IMR-90 (cell line): ENCODE measurements at regions not wholly inside any gene's neighbourhood (a gene's known extent, or its start where the extent isn't known, plus 50 kb on each side); places are given as distances from the start of the nearest gene placed in this dataset.

Experiments used
- ATAC-seq: fragments of 200-7000 bp; cut with Tn5 transposase; 2 replicates; pipeline ENCODE4 v1.9.1; 2020; ENCODE audit warnings: low read depth, mild to moderate bottlenecking, moderate library complexity
- BruUV-seq: library from RNA; stranded (reverse); fragments of 400-500 nt; replicated peaks from 2 replicates; lab custom pipeline; 2021; lab: Mats Ljungman, UMichigan
- CTCF ChIA-PET: fragments of 300-600 bp; formaldehyde crosslinking; extraction: SDS; loops from one replicate; lab custom pipeline; 2021; ENCODE audit warnings: antibody characterized with exemption; lab: Yijun Ruan, JAX
- POLR2A ChIA-PET: fragments of 300-600 bp; sonication (Branson Sonifier 250); formaldehyde crosslinking; loops from one replicate; lab custom pipeline; 2022; ENCODE audit warnings: antibody characterized with exemption; ENCODE audit not compliant: unreplicated experiment; lab: Charles Lee
- DNase-seq: peaks from one replicate; pipeline ENCODE4 v3.0.0; 2013
- H2AFZ ChIP-seq: replicated peaks from 2 replicates; pipeline ENCODE3; 2013; ENCODE audit warnings: low read length, mild to moderate bottlenecking; ENCODE audit not compliant: poor library complexity
- H2AK5ac ChIP-seq: 2 replicates; pipeline ENCODE4 v1.6.1; 2013; ENCODE audit warnings: low read depth, low read length, inconsistent platforms
- H2AK9ac ChIP-seq: replicated peaks from 2 replicates; pipeline ENCODE3; 2013; ENCODE audit warnings: mild to moderate bottlenecking, low read depth, low read length, moderate library complexity; ENCODE audit not compliant: poor library complexity
- H2BK120ac ChIP-seq: 2 replicates; pipeline ENCODE4 v1.6.1; 2013; ENCODE audit warnings: low read depth, low read length, inconsistent platforms
- H2BK15ac ChIP-seq: 3 replicates; pipeline ENCODE4 v1.6.1; 2013; ENCODE audit warnings: low read depth, low read length, inconsistent platforms
- H2BK20ac ChIP-seq: 2 replicates; pipeline ENCODE4 v1.6.1; 2013; ENCODE audit warnings: low read depth, mild to moderate bottlenecking, inconsistent platforms, low read length, moderate library complexity
- H2BK5ac ChIP-seq: 2 replicates; pipeline ENCODE4 v1.6.1; 2013; ENCODE audit warnings: mild to moderate bottlenecking, low read depth, low read length, inconsistent platforms; ENCODE audit not compliant: poor library complexity, severe bottlenecking
- H3K14ac ChIP-seq: replicated peaks from 2 replicates; pipeline ENCODE4 v1.6.1; 2013; ENCODE audit warnings: low read depth, low read length, inconsistent platforms
- H3K18ac ChIP-seq: 2 replicates; pipeline ENCODE4 v1.6.1; 2013; ENCODE audit warnings: low read depth, low read length, control low read depth
- H3K23ac ChIP-seq: 2 replicates; pipeline ENCODE4 v1.6.1; 2013; ENCODE audit warnings: low read depth, low read length, inconsistent platforms
- H3K27ac ChIP-seq: 2 replicates; pipeline ENCODE4 v1.5.1; 2013; ENCODE audit warnings: mild to moderate bottlenecking, control low read depth, low read length; ENCODE audit not compliant: insufficient read depth
- H3K27me3 ChIP-seq: 2 replicates; pipeline ENCODE4 v1.6.1; 2013; ENCODE audit warnings: low read length; ENCODE audit not compliant: control insufficient read depth, insufficient read depth
- H3K36me3 ChIP-seq: 2 replicates; pipeline ENCODE4 v1.6.1; 2013; ENCODE audit warnings: low read length, mixed read lengths; ENCODE audit not compliant: control insufficient read depth, insufficient read depth
- H3K4ac ChIP-seq: 2 replicates; pipeline ENCODE4 v1.6.1; 2013; ENCODE audit warnings: low read depth, low read length, inconsistent platforms
- H3K4me1 ChIP-seq: 2 replicates; pipeline ENCODE4 v1.6.1; 2013; ENCODE audit warnings: low read length, mixed read lengths; ENCODE audit not compliant: control insufficient read depth, insufficient read depth
- H3K4me2 ChIP-seq: 2 replicates; pipeline ENCODE4 v1.6.1; 2013; ENCODE audit warnings: low read depth, mild to moderate bottlenecking, control low read depth, low read length, moderate library complexity
- H3K4me3 ChIP-seq: 2 replicates; pipeline ENCODE4 v1.5.1; 2013; ENCODE audit warnings: low read depth, mild to moderate bottlenecking, control low read depth, low read length, moderate library complexity; ENCODE audit not compliant: insufficient read depth
- H3K56ac ChIP-seq: 2 replicates; pipeline ENCODE4 v1.6.1; 2013; ENCODE audit warnings: low read length, inconsistent platforms; ENCODE audit not compliant: insufficient read depth; ENCODE audit errors: extremely low read depth
- H3K79me1 ChIP-seq, 2 experiments: 2 replicates each; pipeline ENCODE4 v1.6.1; 2013; ENCODE audit warnings: low read length in 2 of 2, inconsistent platforms in 1 of 2, low read depth in 1 of 2
- H3K9ac ChIP-seq: 2 replicates; pipeline ENCODE4 v1.6.1; 2013; ENCODE audit warnings: low read depth, low read length, control low read depth
- H3K9me1 ChIP-seq: 2 replicates; pipeline ENCODE4 v1.6.1; 2013; ENCODE audit warnings: low read length, inconsistent platforms; ENCODE audit not compliant: insufficient read depth
- H3K9me3 ChIP-seq: 2 replicates; pipeline ENCODE4 v1.6.1; 2013; ENCODE audit warnings: low read length; ENCODE audit not compliant: control insufficient read depth, insufficient read depth
- H4K20me1 ChIP-seq: 2 replicates; pipeline ENCODE4 v1.6.1; 2013; ENCODE audit warnings: low read length, inconsistent platforms; ENCODE audit not compliant: insufficient read depth
- H4K5ac ChIP-seq: 2 replicates; pipeline ENCODE4 v1.6.1; 2013; ENCODE audit warnings: mild to moderate bottlenecking, low read depth, low read length, control low read depth
- H4K8ac ChIP-seq, 2 experiments: 2 replicates each; pipeline ENCODE4 v1.6.1; 2013; ENCODE audit warnings: low read depth in 2 of 2, low read length in 2 of 2, control low read depth in 1 of 2, inconsistent platforms in 1 of 2
- H4K91ac ChIP-seq: 2 replicates; pipeline ENCODE4 v1.6.1; 2013; ENCODE audit warnings: low read depth, low read length, inconsistent platforms; ENCODE audit not compliant: insufficient read depth
- BHLHE40 ChIP-seq: fragments of 150-350 bp; IDR thresholded peaks from 2 replicates; pipeline ENCODE4 v1.6.1; 2016; ENCODE audit warnings: mild to moderate bottlenecking, low read depth, low read length
- CEBPB ChIP-seq: IDR thresholded peaks from 2 replicates; pipeline ENCODE4 v1.6.1; 2012; ENCODE audit warnings: low read depth, low read length, improper control_type of control experiment
- MXI1 ChIP-seq: IDR thresholded peaks from 2 replicates; pipeline ENCODE4 v1.6.1; 2012; ENCODE audit warnings: low read depth, mild to moderate bottlenecking, low read length, moderate library complexity, borderline replicate concordance
- WGBS, 2 experiments: methylation state at CpG; one replicate each; pipeline versions ENCODE4 v1.1.5 to v1.1.7; 2013; ENCODE audit warnings: missing lambda C conversion rate in 2 of 2; ENCODE audit not compliant: insufficient read length in 1 of 2; ENCODE audit errors: extremely low coverage in 2 of 2; 5-methylcytosine and 5-hydroxymethylcytosine counted together
- dilution Hi-C: fragments of 300-500 bp; cut with HindIII; formaldehyde crosslinking; loops from one replicate; pipeline ENCODE4 v1.14.3; 2018; ENCODE audit warnings: low sequenced_read_pairs; ENCODE audit not compliant: unreplicated experiment
- in situ Hi-C: fragments of 300-500 bp; cut with MboI; formaldehyde crosslinking; loops from 3 replicates; pipeline ENCODE4 v1.14.3; 2019; ENCODE audit warnings: low sequenced_read_pairs, inconsistent platforms, mixed read lengths
- intact Hi-C: fragments of 100-400 bp; cut with micrococcal nuclease; formaldehyde crosslinking; loops from 2 replicates; pipeline ENCODE4 v1.10.0; 2022

GRCh38 chr1:245074232-245074747 lies 80.5 kb upstream of the KIF26B start:
- Histone ChIP-seq H3K4ac (no peak overlapping the region), H2BK15ac (no peak overlapping the region), H3K4me3 (no peak overlapping the region), H2AK9ac (no peak overlapping the region), H3K14ac (no peak overlapping the region), H3K27me3 (no peaks in the 10 kb centered on the region), H4K5ac (no peak overlapping the region), H3K36me3 (no peaks in the 10 kb centered on the region), H2BK20ac (no peak overlapping the region), H2BK5ac (no peak overlapping the region), H4K8ac (no peak overlapping the region), H3K9me3 (peaks cover 3% of the 10 kb centered on the region), H4K91ac (no peak overlapping the region), H3K9me1 (no peaks in the 10 kb centered on the region; the same call in 1 of the 2 replicates), H3K18ac (no peak overlapping the region), H2AFZ (no peak overlapping the region), H3K79me1 (no peaks in the 10 kb centered on the region), H3K23ac (no peak overlapping the region), H3K56ac (no peak overlapping the region), H3K4me1 (peaks cover 3% of the 10 kb centered on the region; the same call in 1 of the 2 replicates), H2BK120ac (no peak overlapping the region), H2AK5ac (no peak overlapping the region), H4K20me1 (peaks cover 3% of the 10 kb centered on the region; the same call in 1 of the 2 replicates), H3K4me2 (peak overlapping the region; percentile 49), H3K9ac (no peak overlapping the region), H3K27ac (no peak overlapping the region)
- POLR2A ChIA-PET: no interaction called here
- CTCF ChIA-PET: interaction anchor here (0.6 kb wide), 1 partner anchor 31 kb away, joined by 3 read pairs; no protein-coding TSS in a partner anchor
- no CpG with 5 or more reads among the region's 6 CpGs for WGBS, 2 experiments
- ATAC-seq: peak; percentile 93
- no TSS peak for BruUV-seq
- peak; percentile 93 for TF ChIP-seq BHLHE40
- peak; percentile 57 for TF ChIP-seq CEBPB
- no peak for TF ChIP-seq MXI1
- dilution Hi-C loops: no loop called here
- in situ Hi-C loops: no loop called here
- peak; percentile 74 for DNase-seq
- intact Hi-C loops: loop anchor here (10.0 kb wide), 2 partner anchors 311 to 441 kb away; no protein-coding TSS in a partner anchor
